Right lobe of liver (tissue), 6 donors: ENCODE measurements at regions not wholly inside any gene's neighbourhood (a gene's known extent, or its start where the extent isn't known, plus 50 kb on each side); places are given as distances from the start of the nearest gene placed in this dataset.

Source experiments
- ATAC-seq, 4 donors: fragments of 200-7000 bp; cut with Tn5 transposase; one replicate each; pipeline ENCODE4 v1.9.1; 2020; ENCODE audit warnings: mild to moderate bottlenecking in 4 of 4, moderate library complexity in 4 of 4
- DNase-seq, 3 donors: peaks; one replicate each; pipeline ENCODE4 v3.0.0-alpha.2; 2020
- H3K27ac ChIP-seq, 3 donors: fragments of 200-600 bp; one replicate each; pipeline ENCODE4 v1.8.0; 2022
- H3K27me3 ChIP-seq, 2 donors: fragments of 200-600 bp; one replicate each; pipeline ENCODE4 v1.8.0; 2022
- H3K36me3 ChIP-seq, 4 donors: fragments of 200-600 bp; sonication (generic) in 1 of 4; one replicate each; pipeline versions ENCODE4 v1.5.1 to v1.8.0; 2017 to 2022; ENCODE audit warnings: control low read depth in 1 of 4
- H3K4me1 ChIP-seq, 4 donors: fragments of 200-600 bp; sonication (generic) in 1 of 4; one replicate each; pipeline versions ENCODE4 v1.5.1 to v1.8.0; 2017 to 2022; ENCODE audit warnings: control low read depth in 1 of 4
- H3K4me3 ChIP-seq, 3 donors: fragments of 200-600 bp; one replicate each; pipeline ENCODE4 v1.8.0; 2022
- H3K9me3 ChIP-seq, 4 donors: fragments of 200-600 bp; sonication (generic) in 1 of 4; one replicate each; pipeline versions ENCODE4 v1.5.1 to v1.8.0; 2017 to 2022; ENCODE audit warnings: control low read depth in 1 of 4
- POLR2A ChIP-seq: fragments of 450-650 bp; IDR thresholded peaks from one replicate; pipeline ENCODE4 v1.6.1; 2017; ENCODE audit warnings: antibody characterized with exemption, mild to moderate bottlenecking
- WGBS: methylation state at CpG from one replicate; pipeline ENCODE4 v1.1.6; 2018; ENCODE audit warnings: low coverage, low lambda C conversion rate; ENCODE audit not compliant: insufficient coverage; ENCODE audit errors: missing lambda C conversion rate; 5-methylcytosine and 5-hydroxymethylcytosine counted together
- intact Hi-C, 2 donors: fragments of 100-400 bp; cut with DNase I; formaldehyde crosslinking; loops; one replicate each; pipeline versions ENCODE4 v1.11.2 to v1.14.1; 2022
- TF ChIP-seq, protein P1 (sequence below), 4 donors: fragments of 200-600 bp in 3 of 4; fragments of 450-650 bp in 1 of 4; IDR thresholded peaks; one replicate each; pipeline versions ENCODE4 v1.5.1 to v1.8.0; 2016 to 2022; ENCODE audit warnings: antibody characterized with exemption in 4 of 4, mild to moderate bottlenecking in 2 of 4
- donor health status: DM: no; HTN: yes; CAD: no.
- donor health status: DM: no; HTN: no; CAD: no.
- donor health status: DM: no; HTN: no; CAD: no.
- donor health status: DM: no; HTN: yes; CAD: no.
- donor health status: DM: no; HTN: yes; CAD: no.

DNA sequence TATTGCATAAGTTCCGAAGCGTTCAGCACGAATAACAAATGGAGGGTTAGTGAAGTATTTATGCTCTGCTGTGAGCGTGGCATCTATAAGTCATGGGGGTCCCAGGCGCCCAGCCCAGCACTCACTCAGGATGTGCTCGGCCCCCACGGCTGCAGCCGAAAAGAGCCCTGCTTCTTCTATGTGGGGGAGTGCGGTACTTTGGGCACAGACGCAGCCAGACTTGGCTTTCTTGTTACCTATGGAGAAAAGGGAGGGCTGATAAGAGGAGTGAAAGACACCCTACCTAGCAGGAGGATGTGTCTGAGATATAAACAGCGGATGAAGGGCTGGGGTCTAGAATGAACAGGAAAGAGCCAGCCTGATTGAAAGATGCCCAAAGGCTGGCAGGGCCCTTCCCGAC, 51.4 kb downstream of the MRPL36 start:
- H3K27ac ChIP-seq: no peak overlapping the region
- no peak overlapping the region for H3K4me3 ChIP-seq
- WGBS: 66% methylated on average over 12 of the region's 12 CpGs
- no peaks in the 10 kb centered on the region for H3K27me3 ChIP-seq
- H3K9me3 ChIP-seq: no peaks in the 10 kb centered on the region
- intact Hi-C loops: no loop called here
- TF ChIP-seq, protein P1, sequence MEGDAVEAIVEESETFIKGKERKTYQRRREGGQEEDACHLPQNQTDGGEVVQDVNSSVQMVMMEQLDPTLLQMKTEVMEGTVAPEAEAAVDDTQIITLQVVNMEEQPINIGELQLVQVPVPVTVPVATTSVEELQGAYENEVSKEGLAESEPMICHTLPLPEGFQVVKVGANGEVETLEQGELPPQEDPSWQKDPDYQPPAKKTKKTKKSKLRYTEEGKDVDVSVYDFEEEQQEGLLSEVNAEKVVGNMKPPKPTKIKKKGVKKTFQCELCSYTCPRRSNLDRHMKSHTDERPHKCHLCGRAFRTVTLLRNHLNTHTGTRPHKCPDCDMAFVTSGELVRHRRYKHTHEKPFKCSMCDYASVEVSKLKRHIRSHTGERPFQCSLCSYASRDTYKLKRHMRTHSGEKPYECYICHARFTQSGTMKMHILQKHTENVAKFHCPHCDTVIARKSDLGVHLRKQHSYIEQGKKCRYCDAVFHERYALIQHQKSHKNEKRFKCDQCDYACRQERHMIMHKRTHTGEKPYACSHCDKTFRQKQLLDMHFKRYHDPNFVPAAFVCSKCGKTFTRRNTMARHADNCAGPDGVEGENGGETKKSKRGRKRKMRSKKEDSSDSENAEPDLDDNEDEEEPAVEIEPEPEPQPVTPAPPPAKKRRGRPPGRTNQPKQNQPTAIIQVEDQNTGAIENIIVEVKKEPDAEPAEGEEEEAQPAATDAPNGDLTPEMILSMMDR (IDR thresholded peaks at IDR 0.05): no peak
- TF ChIP-seq POLR2A: no peak
- no peaks in the 10 kb centered on the region for H3K4me1 ChIP-seq
- DNase-seq (peak in 2 of 3 donors; percentile 7 to 28), ATAC-seq (no peak)
- no peaks in the 10 kb centered on the region for H3K36me3 ChIP-seq

DNA sequence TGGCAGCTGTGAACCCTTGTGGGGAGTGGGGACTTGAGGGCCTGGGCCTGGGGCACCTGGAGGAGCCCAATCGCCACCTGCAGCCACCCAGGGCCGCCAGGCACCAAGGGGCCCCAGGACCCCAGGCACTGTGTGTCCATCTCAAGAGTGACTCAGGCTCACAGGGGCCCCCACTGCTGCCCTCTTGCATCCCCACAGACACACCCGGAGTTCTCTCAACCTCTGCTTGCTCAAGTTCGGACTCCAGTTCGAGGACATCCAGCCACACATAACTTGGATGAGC, 51.9 kb downstream of the MRPL36 start:
- intact Hi-C loops: no loop called here
- no peaks in the 10 kb centered on the region for H3K4me1 ChIP-seq
- TF ChIP-seq, protein P1 (IDR thresholded peaks at IDR 0.05): no peak
- TF ChIP-seq POLR2A: no peak
- no peak overlapping the region for H3K27ac ChIP-seq
- ATAC-seq: no peak
- H3K9me3 ChIP-seq: no peaks in the 10 kb centered on the region
- 49% methylated on average over 3 of the region's 5 CpGs for WGBS
- H3K27me3 ChIP-seq: no peaks in the 10 kb centered on the region
- H3K36me3 ChIP-seq: no peaks in the 10 kb centered on the region
- DNase-seq: peak in 1 of 3 donors; percentile 5
- H3K4me3 ChIP-seq: no peak overlapping the region

DNA sequence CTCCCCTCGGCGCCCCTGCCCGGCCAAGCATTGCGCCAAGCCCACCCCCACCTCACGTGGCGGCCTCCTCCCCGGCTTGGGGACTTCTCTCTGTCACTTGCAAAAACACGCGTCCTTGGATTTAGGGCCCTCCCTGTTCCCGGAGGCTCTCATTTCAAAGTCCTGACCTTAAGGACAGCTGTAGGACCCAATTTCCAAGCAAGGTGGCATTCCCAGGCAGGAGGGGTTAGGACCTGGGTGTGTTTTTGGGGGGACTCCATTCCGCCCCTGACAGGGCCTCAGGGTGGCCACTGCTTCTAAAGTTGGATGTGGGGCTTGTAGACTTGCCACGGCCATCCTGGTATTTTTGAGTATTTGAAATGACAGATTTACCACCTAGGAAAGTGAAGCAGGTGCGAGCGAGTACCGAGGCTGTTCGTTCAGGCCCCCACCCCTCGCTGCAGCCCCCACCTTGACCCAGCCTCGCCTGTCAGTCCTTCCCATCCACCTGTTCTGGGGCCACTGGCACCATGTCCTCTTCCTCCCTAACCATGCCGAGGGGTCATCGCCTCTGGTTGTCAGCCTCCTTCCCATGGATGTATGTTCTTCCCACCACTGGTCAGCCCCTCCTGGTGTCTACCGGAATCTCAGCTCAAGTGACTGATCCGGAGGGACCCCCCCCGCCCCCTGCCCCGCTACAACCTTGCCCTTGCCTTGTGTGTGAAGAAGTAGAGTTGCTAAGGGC, 52.4 kb downstream of the MRPL36 start:
- H3K27ac ChIP-seq: no peak overlapping the region
- no peaks in the 10 kb centered on the region for H3K9me3 ChIP-seq
- H3K4me3 ChIP-seq: no peak overlapping the region
- ATAC-seq: no peak
- no peaks in the 10 kb centered on the region for H3K27me3 ChIP-seq
- H3K4me1 ChIP-seq: no peaks in the 10 kb centered on the region
- WGBS: 69% methylated on average over 2 of the region's 24 CpGs
- TF ChIP-seq POLR2A: no peak
- TF ChIP-seq, protein P1 (IDR thresholded peaks at IDR 0.05): no peak
- H3K36me3 ChIP-seq: no peaks in the 10 kb centered on the region
- intact Hi-C loops: no loop called here
- peak in 2 of 3 donors; percentile 32 for DNase-seq

DNA sequence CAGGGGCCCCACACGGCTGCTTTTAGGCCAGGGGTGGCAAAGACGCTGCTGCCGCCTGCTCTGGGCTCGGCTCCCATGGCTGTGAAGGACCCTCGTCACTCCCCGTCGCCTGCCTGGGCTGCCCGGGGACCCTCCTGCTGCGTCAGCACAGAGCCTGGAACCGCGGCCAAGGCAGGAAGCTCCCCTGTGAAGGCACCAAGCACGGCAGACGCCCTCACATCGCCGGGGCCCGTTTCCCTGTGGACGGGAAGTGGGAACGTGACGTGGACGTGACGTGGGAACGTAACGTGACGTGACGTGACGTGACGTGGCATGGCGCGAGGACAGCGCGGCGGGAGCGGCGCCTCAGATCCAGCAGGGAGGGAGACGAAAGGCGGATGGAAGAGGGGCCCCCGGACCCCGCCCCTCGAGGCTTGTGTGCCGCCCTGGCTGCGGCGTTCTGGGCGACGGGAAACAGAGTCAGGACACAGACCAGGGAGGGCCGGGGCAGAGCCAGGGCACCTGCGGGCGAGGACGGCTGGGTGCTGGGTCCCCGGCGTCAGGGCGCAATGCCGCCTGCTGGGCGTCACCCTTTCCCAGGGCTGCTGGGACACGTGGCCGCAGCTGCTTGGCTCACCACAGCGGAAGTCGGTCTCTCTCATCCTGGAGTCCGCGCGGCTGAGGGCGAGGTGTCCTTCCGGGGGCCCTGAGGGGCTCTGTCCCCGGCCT, 53.1 kb downstream of the MRPL36 start:
- Histone ChIP-seq H3K4me3 (no peak overlapping the region), H3K27me3 (no peaks in the 10 kb centered on the region), H3K36me3 (no peaks in the 10 kb centered on the region), H3K9me3 (no peaks in the 10 kb centered on the region), H3K27ac (no peak overlapping the region), H3K4me1 (no peaks in the 10 kb centered on the region)
- TF ChIP-seq, protein P1 (IDR thresholded peaks at IDR 0.05): no peak
- TF ChIP-seq POLR2A: no peak
- no peak for ATAC-seq
- 90% methylated on average over 14 of the region's 63 CpGs for WGBS
- DNase-seq: peak; percentile 14 to 50 (median 40)
- intact Hi-C loops: no loop called here
